OCI-LY1 (cell line): ENCODE measurements at regions not wholly inside any gene's neighbourhood (a gene's known extent, or its start where the extent isn't known, plus 50 kb on each side); places are given as distances from the start of the nearest gene placed in this dataset.

Experiments
- H2AFZ ChIP-seq: fragments of 200-600 bp; sonication (generic), shearing (Covaris generic); 2 replicates; pipeline ENCODE4 v1.6.0; 2014; ENCODE audit warnings: antibody characterized with exemption, mild to moderate bottlenecking, low read length
- H3F3A ChIP-seq: fragments of 200-600 bp; sonication (generic), shearing (Covaris generic); 2 replicates; pipeline ENCODE4 v1.6.0; 2014; ENCODE audit warnings: mild to moderate bottlenecking, antibody characterized with exemption, low read length, moderate library complexity; ENCODE audit not compliant: insufficient read depth
- H3K27ac ChIP-seq: fragments of 200-600 bp; sonication (generic); 2 replicates; pipeline ENCODE4 v1.5.1; 2014; ENCODE audit warnings: low read length, mixed run types, mild to moderate bottlenecking, low read depth; ENCODE audit not compliant: poor library complexity, severe bottlenecking
- H3K27me3 ChIP-seq: fragments of 200-600 bp; sonication (generic); 2 replicates; pipeline ENCODE4 v1.6.0; 2014; ENCODE audit warnings: antibody characterized with exemption, mild to moderate bottlenecking, low read length, moderate library complexity; ENCODE audit not compliant: insufficient read depth
- H3K36me3 ChIP-seq: fragments of 200-600 bp; sonication (generic); 2 replicates; pipeline ENCODE4 v1.6.1; 2014; ENCODE audit warnings: mild to moderate bottlenecking, antibody characterized with exemption, low read length, moderate library complexity, mixed read lengths; ENCODE audit not compliant: insufficient read depth
- H3K4me1 ChIP-seq: fragments of 200-600 bp; sonication (generic); 2 replicates; pipeline ENCODE4 v1.5.1; 2014; ENCODE audit warnings: mild to moderate bottlenecking, low read length, moderate library complexity; ENCODE audit not compliant: insufficient read depth, severe bottlenecking
- H3K4me2 ChIP-seq: fragments of 200-600 bp; sonication (generic), shearing (Covaris generic); 2 replicates; pipeline ENCODE4 v1.6.1; 2014; ENCODE audit warnings: low read length
- H3K4me3 ChIP-seq: fragments of 200-600 bp; sonication (generic); 2 replicates; pipeline ENCODE4 v1.5.1; 2014; ENCODE audit warnings: low read length, low read depth, mild to moderate bottlenecking, mixed read lengths; ENCODE audit not compliant: poor library complexity, severe bottlenecking
- H3K79me2 ChIP-seq: fragments of 200-600 bp; shearing (Covaris generic); 2 replicates; pipeline ENCODE4 v1.6.1; 2016; ENCODE audit warnings: mixed run types, low read length, mixed read lengths; ENCODE audit not compliant: insufficient read depth
- H3K9ac ChIP-seq: fragments of 200-600 bp; sonication (generic), shearing (Covaris generic); 2 replicates; pipeline ENCODE4 v1.6.1; 2014; ENCODE audit warnings: mild to moderate bottlenecking, low read length, mixed read lengths
- H3K9me2 ChIP-seq: fragments of 200-600 bp; sonication (generic), shearing (Covaris generic); 2 replicates; pipeline ENCODE4 v1.6.1; 2014; ENCODE audit warnings: low read depth, mild to moderate bottlenecking, low read length, mixed read lengths
- H3K9me3 ChIP-seq: fragments of 200-600 bp; shearing (Covaris generic); 2 replicates; pipeline ENCODE4 v1.6.1; 2014; ENCODE audit warnings: low read length, mixed read lengths
- H4K20me1 ChIP-seq: fragments of 200-600 bp; sonication (generic), shearing (Covaris generic); 2 replicates; pipeline ENCODE4 v1.6.0; 2016; ENCODE audit warnings: mild to moderate bottlenecking, low read length; ENCODE audit not compliant: insufficient read depth
- CTCF ChIP-seq: fragments of 200-600 bp; sonication (generic), shearing (Covaris generic); IDR thresholded peaks from 2 replicates; pipeline ENCODE4 v1.5.1; 2017; ENCODE audit warnings: mild to moderate bottlenecking, antibody characterized with exemption, low read length, moderate library complexity, mixed read lengths
- EZH2 ChIP-seq: fragments of 200-600 bp; sonication (generic), shearing (Covaris generic); IDR thresholded peaks from 2 replicates; pipeline ENCODE4 v1.8.0; 2017; ENCODE audit warnings: borderline replicate concordance, mixed run types, mild to moderate bottlenecking, antibody characterized with exemption, low read length, moderate library complexity, mixed read lengths

- Histone ChIP-seq H3K9me2 (no peaks in the 10 kb centered on the region), H4K20me1 (no peaks in the 10 kb centered on the region), H3K4me2 (no peak overlapping the region), H3K27ac (no peak overlapping the region), H3F3A (no peaks in the 10 kb centered on the region), H3K9me3 (no peaks in the 10 kb centered on the region), H3K27me3 (no peaks in the 10 kb centered on the region), H3K4me3 (no peak overlapping the region), H3K4me1 (no peaks in the 10 kb centered on the region), H3K9ac (no peak overlapping the region), H2AFZ (no peak overlapping the region), H3K79me2 (no peaks in the 10 kb centered on the region), H3K36me3 (no peaks in the 10 kb centered on the region)
- TF ChIP-seq EZH2: no peak
- TF ChIP-seq CTCF: no peak
Observed at GRCh38 chrY:19023934-19024333, 250.4 kb upstream of the HSFY2 start.

GRCh38 chrY:19020193-19020592 lies 246.7 kb upstream of the HSFY2 start:
- Histone ChIP-seq H3K9me3 (no peaks in the 10 kb centered on the region), H3K27ac (no peak overlapping the region), H3K9ac (no peak overlapping the region), H3K4me3 (no peak overlapping the region), H3F3A (no peaks in the 10 kb centered on the region), H3K27me3 (no peaks in the 10 kb centered on the region), H4K20me1 (no peaks in the 10 kb centered on the region), H3K4me1 (no peaks in the 10 kb centered on the region), H3K36me3 (no peaks in the 10 kb centered on the region), H3K9me2 (no peaks in the 10 kb centered on the region), H2AFZ (no peak overlapping the region), H3K79me2 (no peaks in the 10 kb centered on the region), H3K4me2 (no peak overlapping the region)
- TF ChIP-seq CTCF: no peak
- TF ChIP-seq EZH2: no peak

GRCh38 chrY:19016990-19017389 lies 243.5 kb upstream of the HSFY2 start:
- no peak overlapping the region for H2AFZ ChIP-seq
- H3K9me2 ChIP-seq: no peaks in the 10 kb centered on the region
- no peaks in the 10 kb centered on the region for H3K27me3 ChIP-seq
- H3K4me3 ChIP-seq: no peak overlapping the region
- no peak overlapping the region for H3K27ac ChIP-seq
- H4K20me1 ChIP-seq: no peaks in the 10 kb centered on the region
- TF ChIP-seq EZH2 (no peak), CTCF (no peak)
- no peak overlapping the region for H3K9ac ChIP-seq
- H3K36me3 ChIP-seq: no peaks in the 10 kb centered on the region
- H3F3A ChIP-seq: no peaks in the 10 kb centered on the region
- no peak overlapping the region for H3K4me2 ChIP-seq
- H3K4me1 ChIP-seq: no peaks in the 10 kb centered on the region
- no peaks in the 10 kb centered on the region for H3K9me3 ChIP-seq
- H3K79me2 ChIP-seq: no peaks in the 10 kb centered on the region
